HT1080 (cell line): ENCODE measurements at regions not wholly inside any gene's neighbourhood (a gene's known extent, or its start where the extent isn't known, plus 50 kb on each side); places are given as distances from the start of the nearest gene placed in this dataset.

Experiments used
- DNase-seq: peaks from one replicate; pipeline ENCODE4 v3.0.0-alpha.2; 2015; ENCODE audit warnings: low read depth

- no peak for DNase-seq
Observed at GRCh38 chr2:63658176-63658968, 69.6 kb downstream of the MDH1 start.

- DNase-seq, result no peak
Observed at GRCh38 chr2:63660060-63660459, 71.3 kb downstream of the MDH1 start.

GRCh38 chr2:63661076-63661475 is 72.3 kb downstream of the MDH1 start:
- DNase-seq, result peak; percentile 85

GRCh38 chr2:63662028-63662804 is 73.5 kb downstream of the MDH1 start:
- DNase-seq, result no peak

- DNase-seq, result no peak
Observed at GRCh38 chr2:63663013-63663864, 74.5 kb downstream of the MDH1 start.

GRCh38 chr2:63665091-63665490 is 76.3 kb downstream of the MDH1 start:
- no peak for DNase-seq

- DNase-seq, result peak; percentile 48
Observed at GRCh38 chr2:63665846-63666475, 77.2 kb downstream of the MDH1 start.

GRCh38 chr2:63667132-63667700 is 78.5 kb downstream of the MDH1 start:
- DNase-seq, result no peak

GRCh38 chr2:63668000-63668399 is 79.2 kb downstream of the MDH1 start:
- DNase-seq, result no peak

GRCh38 chr2:63668466-63668865 is 79.7 kb downstream of the MDH1 start:
- DNase-seq, result no peak

- no peak for DNase-seq
Observed at GRCh38 chr2:63669596-63669995, 80.8 kb downstream of the MDH1 start.

GRCh38 chr2:63673865-63674533 is 85.2 kb downstream of the MDH1 start:
- no peak for DNase-seq

GRCh38 chr2:63675026-63675425 is 86.3 kb downstream of the MDH1 start:
- DNase-seq, result no peak

- DNase-seq, result no peak
Observed at GRCh38 chr2:63676135-63676534, 87.4 kb downstream of the MDH1 start.

GRCh38 chr2:63678085-63678484 is 89.3 kb downstream of the MDH1 start:
- DNase-seq, result no peak

- DNase-seq, result no peak
Observed at GRCh38 chr2:63678551-63678950, 89.8 kb downstream of the MDH1 start.

- DNase-seq, result no peak
Observed at GRCh38 chr2:63679252-63679855, 90.6 kb downstream of the MDH1 start.

GRCh38 chr2:63680455-63680854 is 91.7 kb downstream of the MDH1 start:
- no peak for DNase-seq

- no peak for DNase-seq
Observed at GRCh38 chr2:63681896-63682295, 93.1 kb downstream of the MDH1 start.

GRCh38 chr2:63692002-63692606 is 103.3 kb downstream of the MDH1 start:
- peak; percentile 55 for DNase-seq
